HT-29 (cell line): ENCODE measurements at regions not wholly inside any gene's neighbourhood (a gene's known extent, or its start where the extent isn't known, plus 50 kb on each side); places are given as distances from the start of the nearest gene placed in this dataset.

ENCODE experiments used
- DNase-seq: peaks from one replicate; pipeline ENCODE4 v3.0.0-alpha.2; 2015; ENCODE audit warnings: low spot score

- no peak for DNase-seq
Measured at GRCh38 chr6:167769408-167770190, 57.1 kb upstream of the AFDN start.

DNA sequence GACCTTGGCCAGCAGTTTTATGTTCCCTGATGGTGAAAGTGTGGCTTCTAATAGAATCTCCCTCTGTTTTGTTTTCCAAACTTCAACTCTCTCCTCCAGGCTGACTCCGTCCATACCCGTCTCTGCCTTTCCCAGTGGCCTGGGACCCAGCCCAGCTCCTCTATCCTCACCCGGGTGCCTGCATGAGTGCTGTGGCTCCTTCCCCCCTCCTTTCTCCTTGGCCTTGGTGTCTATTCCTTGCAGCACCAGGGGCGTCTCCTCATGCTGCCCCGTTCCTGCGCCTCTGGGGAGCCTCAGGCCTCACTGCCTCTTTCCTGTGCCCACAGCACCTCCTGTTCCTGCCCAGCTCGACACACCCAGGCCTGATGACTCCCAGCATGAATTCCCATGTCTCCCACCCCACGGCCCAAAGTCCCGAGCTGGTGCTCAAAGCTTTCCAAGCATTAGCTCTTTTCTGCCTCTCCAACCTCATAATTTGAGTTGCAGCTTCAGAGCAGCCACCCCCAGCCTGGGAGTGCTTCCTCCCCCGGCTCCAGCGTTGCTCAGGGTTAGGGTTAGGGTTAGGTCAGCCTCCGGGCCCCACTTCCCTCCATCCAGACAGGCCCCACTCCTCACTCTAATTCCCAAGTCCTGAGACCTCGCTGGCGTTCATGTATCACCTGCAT is 56.3 kb upstream of the AFDN start:
- DNase-seq, result no peak

GRCh38 chr6:167774881-167775280 is 51.8 kb upstream of the AFDN start:
- no peak for DNase-seq

GRCh38 chr6:167776906-167777627 is 49.6 kb upstream of the AFDN start:
- DNase-seq, result no peak
